ENCODE measurements at regions not wholly inside any gene's neighbourhood (a gene's known extent, or its start where the extent isn't known, plus 50 kb on each side); places are given as distances from the start of the nearest gene placed in this dataset.

- no peak for DNase-seq
Observed at GRCh38 chr13:107078229-107078765, 510.4 kb upstream of the ARGLU1 start.

GRCh38 chr13:107076801-107077200 lies 508.9 kb upstream of the ARGLU1 start:
- DNase-seq, result no peak

DNA sequence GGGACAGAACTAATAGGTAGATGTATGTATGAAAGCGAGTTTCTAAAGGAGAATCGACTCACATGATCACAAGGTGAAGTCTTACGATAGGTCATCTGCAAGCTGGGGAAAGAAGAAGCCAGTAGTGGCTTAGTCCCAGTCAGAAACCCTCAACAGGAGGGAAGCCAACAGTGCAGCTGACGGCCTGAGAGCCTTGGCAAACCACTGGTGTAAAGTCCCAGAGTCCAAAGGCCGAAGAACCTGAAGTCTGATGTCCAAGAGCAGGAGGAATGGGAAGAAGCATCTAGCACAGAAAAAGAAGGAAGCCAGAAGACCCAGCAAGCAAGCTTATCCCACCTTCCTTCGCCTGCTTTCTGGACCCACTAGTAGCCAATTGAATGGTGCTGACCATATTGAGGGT lies 507.6 kb upstream of the ARGLU1 start:
- no peak for DNase-seq

DNA sequence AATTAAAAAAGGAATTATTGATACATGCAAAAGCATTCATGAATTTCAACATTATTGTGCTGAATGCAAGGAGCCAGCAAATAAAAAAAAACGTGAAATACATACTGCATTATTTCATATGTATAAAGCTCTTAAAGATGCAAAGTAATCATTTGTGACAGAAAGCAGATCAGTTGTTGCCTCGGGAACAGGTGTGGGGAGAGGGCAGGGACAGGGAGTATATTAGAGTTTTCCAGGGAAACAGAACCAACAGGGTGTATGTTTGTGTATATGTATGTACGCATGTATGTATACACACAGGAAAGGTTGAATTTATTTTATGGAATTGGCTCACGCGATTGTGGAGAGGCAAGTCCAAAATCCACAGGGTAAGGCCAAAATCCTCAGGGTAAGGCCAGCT lies 502.9 kb upstream of the ARGLU1 start:
- no peak for DNase-seq

DNA sequence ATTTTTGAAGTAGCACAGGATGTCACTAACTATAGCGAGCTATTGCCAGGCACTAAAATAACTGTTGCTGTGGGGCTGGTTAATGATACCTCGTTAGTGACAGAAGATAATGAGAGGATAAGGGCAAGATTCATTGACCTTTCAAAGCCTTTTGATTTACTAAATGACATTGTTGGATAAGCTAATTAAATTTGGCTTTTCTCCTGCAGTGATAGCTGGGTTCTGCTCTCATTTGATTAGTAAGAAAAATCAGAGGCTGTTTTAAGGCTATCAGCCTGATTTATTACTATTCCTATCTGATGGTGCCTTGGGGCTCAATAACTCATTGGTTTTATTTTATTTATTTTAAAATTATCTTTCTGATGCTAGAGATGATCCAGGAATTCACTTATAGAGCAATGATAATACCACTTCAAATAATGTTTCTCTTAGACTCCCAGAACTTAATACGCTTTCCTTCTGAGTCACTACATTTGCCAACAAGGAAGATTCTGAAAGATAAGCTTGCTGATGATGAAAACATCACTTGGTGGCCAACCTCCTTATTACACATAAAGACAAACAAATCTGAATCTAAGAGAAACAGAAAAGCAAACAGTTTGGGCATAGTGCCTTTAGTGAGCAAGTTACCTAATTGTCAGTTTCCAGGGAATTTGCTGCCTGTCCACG lies 501.3 kb upstream of the ARGLU1 start:
- DNase-seq, result no peak

GRCh38 chr13:107067381-107067780 lies 499.4 kb upstream of the ARGLU1 start:
- DNase-seq, result no peak

GRCh38 chr13:107066355-107066754 lies 498.4 kb upstream of the ARGLU1 start:
- DNase-seq, result no peak

DNA sequence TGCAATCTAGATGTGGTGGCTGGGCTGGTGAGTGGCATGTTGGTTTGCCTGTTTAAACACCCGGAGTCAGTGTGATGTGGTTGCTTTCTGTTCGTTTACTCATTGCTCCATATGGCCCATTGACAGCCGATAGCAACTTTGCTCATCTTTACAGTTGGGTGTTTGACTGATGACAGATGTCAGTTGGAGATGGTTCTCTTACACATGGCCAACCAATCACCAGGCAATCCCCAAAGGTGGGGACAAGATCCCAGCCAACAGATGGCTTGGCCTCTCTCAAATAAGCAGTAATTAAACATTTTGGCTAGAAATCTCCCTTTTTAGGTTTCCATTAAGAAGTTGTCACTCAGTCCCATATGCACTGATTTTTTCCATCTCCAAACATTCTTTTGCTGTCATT lies 497.1 kb upstream of the ARGLU1 start:
- no peak for DNase-seq

DNA sequence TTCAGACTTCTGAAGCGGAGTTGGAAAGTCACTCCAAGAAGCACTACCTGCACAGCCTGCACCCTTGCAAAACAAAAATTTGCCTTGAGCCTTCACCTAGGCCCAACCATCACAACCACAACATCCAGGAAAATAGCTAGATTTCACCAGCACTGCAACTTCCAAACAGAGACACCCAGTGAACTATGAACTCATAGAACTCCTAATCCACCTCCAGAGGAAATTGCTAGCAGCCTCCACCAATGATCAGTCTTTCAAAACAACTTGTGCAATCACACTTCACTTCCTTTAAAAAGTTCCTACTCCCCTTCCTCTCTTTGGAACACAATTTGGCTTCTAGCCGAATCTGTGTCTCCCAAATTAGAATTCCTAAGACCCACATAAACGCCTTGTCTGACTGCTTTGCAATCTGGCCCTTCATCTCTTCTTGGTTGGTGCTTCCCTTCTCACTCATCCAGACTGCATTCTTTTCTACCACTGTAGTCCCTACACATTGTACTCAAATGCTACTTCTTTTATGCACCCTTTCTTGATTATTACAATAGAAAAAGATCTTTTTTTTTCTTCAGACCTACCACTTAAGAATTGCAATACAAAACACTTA lies 489.2 kb upstream of the ARGLU1 start:
- DNase-seq, result no peak

GRCh38 chr13:107043021-107043956 lies 475.4 kb upstream of the ARGLU1 start:
- DNase-seq, result no peak

DNA sequence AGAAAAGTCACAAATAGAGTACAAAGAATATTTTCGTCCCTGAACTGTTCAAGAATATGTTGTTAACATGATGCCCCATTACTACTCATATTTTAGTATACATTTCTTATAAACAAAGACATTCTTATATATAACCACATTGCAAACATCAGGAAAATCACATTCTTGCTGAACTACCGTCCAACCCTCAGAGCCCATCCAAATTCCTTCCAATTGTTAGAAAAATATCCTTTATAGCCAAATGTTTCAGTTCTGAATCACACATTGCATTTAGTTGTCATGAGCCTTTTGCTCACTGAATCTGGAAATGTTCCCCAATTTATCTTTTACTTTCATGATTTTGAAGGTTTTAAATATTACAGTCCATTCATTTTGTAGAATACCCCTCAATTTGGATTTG lies 467.8 kb upstream of the ARGLU1 start:
- no peak for DNase-seq

- DNase-seq, result no peak
Observed at GRCh38 chr13:107035186-107035585, 467.2 kb upstream of the ARGLU1 start.

GRCh38 chr13:107034236-107034872 lies 466.4 kb upstream of the ARGLU1 start:
- DNase-seq, result no peak

GRCh38 chr13:107031716-107032115 lies 463.8 kb upstream of the ARGLU1 start:
- DNase-seq, result no peak

DNA sequence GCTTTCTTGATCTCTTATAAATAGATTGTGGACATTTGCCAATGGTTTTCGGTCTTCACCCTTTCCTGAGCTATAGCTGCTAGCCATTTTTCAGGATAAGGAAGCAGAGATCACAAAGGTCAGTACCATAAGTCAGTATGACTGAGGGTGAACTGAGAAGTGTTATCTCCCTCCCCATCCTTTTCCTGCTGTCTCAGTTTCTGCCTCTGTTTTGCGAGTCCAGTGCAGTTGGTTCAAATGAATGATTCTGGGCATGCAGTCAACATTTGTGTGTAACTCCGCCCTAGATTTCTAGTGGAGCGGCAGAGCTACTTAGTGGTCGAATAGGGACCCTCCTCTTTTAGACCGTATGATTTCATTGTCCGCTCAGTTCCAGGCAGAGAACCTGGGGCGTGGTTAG lies 460.8 kb upstream of the ARGLU1 start:
- no peak for DNase-seq

- DNase-seq, result no peak
Observed at GRCh38 chr13:107025991-107026390, 458.1 kb upstream of the ARGLU1 start.

GRCh38 chr13:107023335-107023734 lies 455.4 kb upstream of the ARGLU1 start:
- no peak for DNase-seq

GRCh38 chr13:107020393-107020792 lies 452.5 kb upstream of the ARGLU1 start:
- no peak for DNase-seq

DNA sequence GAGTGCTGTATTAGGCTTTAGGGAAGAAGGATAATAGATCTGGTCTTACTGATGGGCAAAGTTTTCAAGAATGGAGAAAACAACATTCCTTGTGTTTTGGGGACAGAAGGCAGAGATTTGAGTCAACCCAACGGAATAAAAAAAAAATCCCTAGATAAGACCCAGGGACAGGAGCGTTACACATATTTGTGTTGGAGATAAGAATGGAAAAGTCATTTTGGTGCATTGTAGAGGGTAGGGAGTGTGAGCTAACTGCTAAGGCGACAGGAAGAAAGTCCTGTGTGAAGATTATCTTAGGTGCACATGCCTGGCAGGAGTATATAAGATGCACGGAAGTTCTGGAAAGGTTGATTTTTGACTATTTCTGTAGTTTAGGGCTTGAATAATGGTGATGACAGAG lies 450.3 kb upstream of the ARGLU1 start:
- no peak for DNase-seq

GRCh38 chr13:107006661-107007060 lies 438.7 kb upstream of the ARGLU1 start:
- no peak for DNase-seq

DNA sequence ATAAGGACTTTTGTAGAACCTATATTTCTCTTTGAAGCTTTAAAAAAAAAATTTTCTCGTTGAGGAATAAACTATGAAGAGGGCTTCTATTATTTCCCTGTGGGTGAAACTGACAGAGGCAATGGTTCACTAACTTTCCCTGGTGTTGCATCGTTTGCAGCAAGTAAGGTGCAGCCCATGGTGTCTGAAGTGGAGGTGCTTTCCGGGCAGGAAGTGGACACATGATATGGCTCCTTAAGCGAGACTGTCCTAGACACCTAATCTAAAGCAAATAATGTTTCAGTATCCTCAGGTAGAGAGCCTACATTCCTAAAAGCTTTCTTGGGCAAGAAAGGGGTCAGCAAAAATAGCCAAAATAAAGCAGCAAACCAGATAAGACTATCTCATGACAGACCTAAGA lies 437.6 kb upstream of the ARGLU1 start:
- no peak for DNase-seq

DNA sequence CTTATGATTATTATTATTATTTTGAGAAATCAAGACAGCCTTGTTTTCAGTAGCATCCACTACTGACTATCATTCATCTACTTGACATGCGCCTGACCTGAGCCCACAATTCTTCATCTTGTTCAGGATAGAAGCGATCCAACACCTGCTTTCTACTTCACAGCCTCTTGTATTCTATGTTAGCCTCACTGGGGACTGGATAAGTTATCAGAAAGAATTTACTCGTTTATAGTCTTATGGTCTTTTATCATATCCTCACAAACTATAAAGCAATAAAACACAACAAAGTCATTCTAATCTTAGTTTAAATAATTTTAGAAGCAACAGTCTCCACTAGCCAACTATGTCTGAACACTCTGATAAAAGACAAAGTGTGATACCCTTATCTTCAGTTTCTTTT lies 436.0 kb upstream of the ARGLU1 start:
- DNase-seq, result no peak

DNA sequence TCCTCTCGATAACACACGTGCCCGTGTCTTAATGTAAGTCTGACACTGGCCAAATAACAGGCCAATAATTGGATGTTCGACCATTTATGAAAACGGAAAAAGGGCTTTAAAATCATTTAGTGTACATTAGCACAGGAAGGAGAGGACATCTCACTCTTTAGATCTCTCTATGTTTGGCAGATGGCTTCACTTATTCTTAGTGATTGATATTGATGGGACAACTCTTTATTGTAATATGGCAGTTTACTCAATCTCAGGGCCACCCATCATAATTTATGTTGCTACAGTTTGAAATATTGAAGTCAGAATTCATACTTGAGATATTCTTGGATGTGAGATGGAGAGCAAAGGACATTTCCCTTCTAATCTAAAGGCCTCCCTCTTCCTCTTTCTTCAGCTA lies 430.7 kb upstream of the ARGLU1 start:
- no peak for DNase-seq
